ENCODE measurements at regions not wholly inside any gene's neighbourhood (a gene's known extent, or its start where the extent isn't known, plus 50 kb on each side); places are given as distances from the start of the nearest gene placed in this dataset.

GRCh38 chr3:99236576-99236975 lies 335.1 kb upstream of the DCBLD2 start:
- no peak overlapping the region for H2AFZ ChIP-seq (ENCODE audit: low read length)
- H3K4me1 ChIP-seq (ENCODE audit: low read length), result no peaks in the 10 kb centered on the region
- no peaks in the 10 kb centered on the region for H3K79me2 ChIP-seq (ENCODE audit: low read length)
- no peak overlapping the region for H3K4me2 ChIP-seq (ENCODE audit: low read depth, low read length)
- no peaks in the 10 kb centered on the region for H3K9me2 ChIP-seq (replicated peaks; ENCODE audit: insufficient read depth, low read length)
- no peaks in the 10 kb centered on the region for H3K9me3 ChIP-seq (replicated peaks; ENCODE audit: insufficient read depth, low read length)
- H3K9ac ChIP-seq (ENCODE audit: low read length), result no peak overlapping the region
- no peaks in the 10 kb centered on the region for H4K20me1 ChIP-seq (ENCODE audit: insufficient read depth, low read length)
- H3F3A ChIP-seq (ENCODE audit: insufficient read depth, low read length), result no peaks in the 10 kb centered on the region
- no peaks in the 10 kb centered on the region for H3K27me3 ChIP-seq (replicated peaks; ENCODE audit: insufficient read depth, low read length)
- H3K27ac ChIP-seq (ENCODE audit: low read length), result no peak overlapping the region
- H3K36me3 ChIP-seq (replicated peaks; ENCODE audit: insufficient read depth, low read length), result no peaks in the 10 kb centered on the region
- TF ChIP-seq EZH2phosphoT487 (IDR thresholded peaks at IDR 0.05; ENCODE audit: low read length) (no peak), CTCF (IDR thresholded peaks at IDR 0.05; ENCODE audit: low read length) (no peak)
- DNase-seq, result no peak
- H3K4me3 ChIP-seq (ENCODE audit: low read length), result no peak overlapping the region

- Histone ChIP-seq H3K27me3 (replicated peaks; ENCODE audit: insufficient read depth, low read length) (no peaks in the 10 kb centered on the region), H3F3A (ENCODE audit: insufficient read depth, low read length) (no peaks in the 10 kb centered on the region), H3K4me3 (ENCODE audit: low read length) (no peak overlapping the region)
Measured at GRCh38 chr3:99232696-99233095, 331.2 kb upstream of the DCBLD2 start.

GRCh38 chr3:99218468-99218867 lies 317.0 kb upstream of the DCBLD2 start:
- Histone ChIP-seq H3K4me1 (ENCODE audit: low read length) (no peaks in the 10 kb centered on the region), H3K27me3 (replicated peaks; ENCODE audit: insufficient read depth, low read length) (no peaks in the 10 kb centered on the region), H3F3A (ENCODE audit: insufficient read depth, low read length) (no peaks in the 10 kb centered on the region), H3K4me2 (ENCODE audit: low read depth, low read length) (no peak overlapping the region), H3K9ac (ENCODE audit: low read length) (no peak overlapping the region), H2AFZ (ENCODE audit: low read length) (no peak overlapping the region), H3K4me3 (ENCODE audit: low read length) (no peak overlapping the region), H3K9me3 (replicated peaks; ENCODE audit: insufficient read depth, low read length) (no peaks in the 10 kb centered on the region), H3K36me3 (replicated peaks; ENCODE audit: insufficient read depth, low read length) (no peaks in the 10 kb centered on the region), H3K79me2 (ENCODE audit: low read length) (no peaks in the 10 kb centered on the region), H4K20me1 (ENCODE audit: insufficient read depth, low read length) (no peaks in the 10 kb centered on the region), H3K27ac (ENCODE audit: low read length) (no peak overlapping the region), H3K9me2 (replicated peaks; ENCODE audit: insufficient read depth, low read length) (no peaks in the 10 kb centered on the region)
- DNase-seq, result no peak
- TF ChIP-seq EZH2 (optimal IDR thresholded peaks at IDR 0.05; ENCODE audit: low read depth, low read length) (no peak), CTCF (IDR thresholded peaks at IDR 0.05; ENCODE audit: low read length) (no peak), EZH2phosphoT487 (IDR thresholded peaks at IDR 0.05; ENCODE audit: low read length) (no peak)

More at GRCh38 chr3:99232696-99233095, 331.2 kb upstream of the DCBLD2 start:
- no peaks in the 10 kb centered on the region for H3K36me3 ChIP-seq (replicated peaks; ENCODE audit: insufficient read depth, low read length)
- no peaks in the 10 kb centered on the region for H4K20me1 ChIP-seq (ENCODE audit: insufficient read depth, low read length)
- no peaks in the 10 kb centered on the region for H3K9me2 ChIP-seq (replicated peaks; ENCODE audit: insufficient read depth, low read length)
- no peak overlapping the region for H3K27ac ChIP-seq (ENCODE audit: low read length)
- H3K4me2 ChIP-seq (ENCODE audit: low read depth, low read length), result no peak overlapping the region
- no peak for DNase-seq
- H3K79me2 ChIP-seq (ENCODE audit: low read length), result no peaks in the 10 kb centered on the region
- H3K9me3 ChIP-seq (replicated peaks; ENCODE audit: insufficient read depth, low read length), result no peaks in the 10 kb centered on the region
- no peaks in the 10 kb centered on the region for H3K4me1 ChIP-seq (ENCODE audit: low read length)
- no peak overlapping the region for H2AFZ ChIP-seq (ENCODE audit: low read length)
- H3K9ac ChIP-seq (ENCODE audit: low read length), result no peak overlapping the region
- TF ChIP-seq EZH2phosphoT487 (IDR thresholded peaks at IDR 0.05; ENCODE audit: low read length) (no peak), EZH2 (optimal IDR thresholded peaks at IDR 0.05; ENCODE audit: low read depth, low read length) (no peak), CTCF (IDR thresholded peaks at IDR 0.05; ENCODE audit: low read length) (no peak)
